ENCODE measurements at regions not wholly inside any gene's neighbourhood (a gene's known extent, or its start where the extent isn't known, plus 50 kb on each side); places are given as distances from the start of the nearest gene placed in this dataset.

GRCh38 chr1:79550402-79550801, 543.9 kb upstream of the ADGRL4 start:
- TF ChIP-seq, protein P1, sequence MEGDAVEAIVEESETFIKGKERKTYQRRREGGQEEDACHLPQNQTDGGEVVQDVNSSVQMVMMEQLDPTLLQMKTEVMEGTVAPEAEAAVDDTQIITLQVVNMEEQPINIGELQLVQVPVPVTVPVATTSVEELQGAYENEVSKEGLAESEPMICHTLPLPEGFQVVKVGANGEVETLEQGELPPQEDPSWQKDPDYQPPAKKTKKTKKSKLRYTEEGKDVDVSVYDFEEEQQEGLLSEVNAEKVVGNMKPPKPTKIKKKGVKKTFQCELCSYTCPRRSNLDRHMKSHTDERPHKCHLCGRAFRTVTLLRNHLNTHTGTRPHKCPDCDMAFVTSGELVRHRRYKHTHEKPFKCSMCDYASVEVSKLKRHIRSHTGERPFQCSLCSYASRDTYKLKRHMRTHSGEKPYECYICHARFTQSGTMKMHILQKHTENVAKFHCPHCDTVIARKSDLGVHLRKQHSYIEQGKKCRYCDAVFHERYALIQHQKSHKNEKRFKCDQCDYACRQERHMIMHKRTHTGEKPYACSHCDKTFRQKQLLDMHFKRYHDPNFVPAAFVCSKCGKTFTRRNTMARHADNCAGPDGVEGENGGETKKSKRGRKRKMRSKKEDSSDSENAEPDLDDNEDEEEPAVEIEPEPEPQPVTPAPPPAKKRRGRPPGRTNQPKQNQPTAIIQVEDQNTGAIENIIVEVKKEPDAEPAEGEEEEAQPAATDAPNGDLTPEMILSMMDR (IDR thresholded peaks at IDR 0.05) = no peak
- Histone ChIP-seq H3K27me3 (replicated peaks; ENCODE audit: insufficient read depth) (no peaks in the 10 kb centered on the region), H3K9me3 (no peaks in the 10 kb centered on the region), H3K4me3 (no peak overlapping the region), H3K36me3 (no peaks in the 10 kb centered on the region), H3K4me1 (ENCODE audit: control insufficient read depth in 1 of 2, low read depth in 2 of 2) (no peaks in the 10 kb centered on the region), H3K27ac (no peak overlapping the region)
- ATAC-seq (ENCODE audit: insufficient number of reproducible peaks, low FRiP score, low read depth) (no peak), DNase-seq (ENCODE audit: low spot score) (no peak)

DNA sequence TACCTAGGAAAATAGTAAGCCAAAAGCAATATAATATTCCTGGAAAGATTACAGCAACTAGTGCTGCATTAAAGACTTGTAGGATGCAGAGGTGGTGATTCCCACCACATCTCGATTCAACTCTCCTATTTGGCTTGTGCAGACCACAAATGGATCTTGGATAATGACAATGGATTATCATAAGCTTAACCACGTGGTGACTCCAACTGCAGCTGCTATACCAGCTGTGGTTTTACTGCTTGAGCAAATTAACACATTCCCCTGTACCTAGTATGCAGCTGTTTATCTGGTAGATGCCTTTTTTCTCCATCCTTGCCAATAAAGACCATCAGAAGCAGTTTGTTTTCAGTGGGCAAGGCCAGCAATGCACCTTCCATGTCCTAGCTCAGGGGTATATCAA, 542.7 kb upstream of the ADGRL4 start:
- H3K4me3 ChIP-seq = no peak overlapping the region
- no peak for ATAC-seq (ENCODE audit: insufficient number of reproducible peaks, low FRiP score, low read depth)
- no peaks in the 10 kb centered on the region for H3K9me3 ChIP-seq
- no peaks in the 10 kb centered on the region for H3K36me3 ChIP-seq
- H3K27ac ChIP-seq = no peak overlapping the region
- H3K27me3 ChIP-seq (replicated peaks; ENCODE audit: insufficient read depth) = no peaks in the 10 kb centered on the region
- TF ChIP-seq, protein P1 (IDR thresholded peaks at IDR 0.05) = no peak
- no peaks in the 10 kb centered on the region for H3K4me1 ChIP-seq (ENCODE audit: control insufficient read depth in 1 of 2, low read depth in 2 of 2)
- DNase-seq (ENCODE audit: low spot score) = no peak

DNA sequence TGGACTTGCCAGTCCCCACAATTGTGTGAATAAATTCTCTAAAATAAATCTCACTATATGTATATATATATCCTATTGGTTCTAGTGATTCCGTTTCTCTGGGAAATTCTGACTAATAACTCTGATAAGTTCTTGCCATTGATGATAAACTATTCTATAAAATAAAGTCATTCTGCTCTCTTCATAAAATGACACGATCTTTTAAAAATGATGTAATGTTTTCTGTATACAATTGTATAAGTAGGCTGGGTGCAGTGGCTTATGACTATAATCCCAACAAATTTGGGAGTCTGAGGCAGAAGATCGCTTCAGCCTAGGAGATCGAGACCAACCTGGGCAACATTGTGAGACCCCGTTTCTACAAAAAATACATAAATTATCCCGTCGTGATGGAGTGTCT, 541.0 kb upstream of the ADGRL4 start:
- DNase-seq (ENCODE audit: low spot score) (no peak), ATAC-seq (ENCODE audit: insufficient number of reproducible peaks, low FRiP score, low read depth) (no peak)
- no peak overlapping the region for H3K4me3 ChIP-seq
- no peaks in the 10 kb centered on the region for H3K27me3 ChIP-seq (replicated peaks; ENCODE audit: insufficient read depth)
- no peaks in the 10 kb centered on the region for H3K9me3 ChIP-seq
- TF ChIP-seq, protein P1 (IDR thresholded peaks at IDR 0.05) = no peak
- H3K36me3 ChIP-seq = no peaks in the 10 kb centered on the region
- H3K27ac ChIP-seq = no peak overlapping the region
- H3K4me1 ChIP-seq (ENCODE audit: control insufficient read depth in 1 of 2, low read depth in 2 of 2) = peaks cover 0 to 14% of the 10 kb centered on the region in 2 donors

DNA sequence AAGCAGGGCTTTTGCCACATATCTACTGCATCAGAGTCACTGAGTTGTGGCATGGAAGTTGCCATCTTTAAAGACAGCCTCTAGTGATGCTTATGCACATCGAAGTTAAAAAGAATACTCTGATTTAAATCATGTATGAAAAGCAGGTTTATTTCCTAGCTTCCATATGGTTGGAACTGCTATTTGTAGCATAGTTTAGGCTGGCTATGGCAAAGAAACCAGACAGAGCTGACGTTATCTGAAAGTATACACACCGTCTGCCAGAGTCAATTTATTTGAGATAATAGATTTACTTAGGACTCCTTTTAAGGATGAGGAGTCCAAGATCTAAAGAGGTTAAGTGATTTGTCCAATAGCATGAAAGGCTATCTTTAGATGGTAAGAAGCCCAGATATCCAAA, 536.9 kb upstream of the ADGRL4 start:
- no peaks in the 10 kb centered on the region for H3K9me3 ChIP-seq
- H3K27ac ChIP-seq = no peak overlapping the region
- ATAC-seq (ENCODE audit: insufficient number of reproducible peaks, low FRiP score, low read depth) = no peak

DNA sequence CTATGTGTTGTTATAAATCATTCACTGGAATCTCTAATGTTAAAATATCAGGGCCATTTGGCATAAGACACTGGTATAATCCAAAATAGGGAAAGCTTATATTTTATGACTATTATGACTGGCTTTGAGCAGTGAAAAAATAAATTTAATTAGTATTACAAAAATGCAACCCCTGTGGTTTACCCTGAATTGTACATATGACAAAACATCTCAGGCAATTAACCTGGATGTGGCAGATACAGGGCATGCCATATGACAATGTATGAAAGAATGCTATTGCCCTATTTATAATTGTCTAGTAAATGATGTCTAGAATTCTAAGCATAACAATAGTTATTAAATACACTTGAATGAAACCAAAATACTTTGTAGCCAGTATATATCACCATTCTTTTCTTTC, 532.5 kb upstream of the ADGRL4 start:
- TF ChIP-seq, protein P1 (IDR thresholded peaks at IDR 0.05) = no peak
- no peak overlapping the region for H3K4me3 ChIP-seq
- no peak for DNase-seq (ENCODE audit: low spot score)
- H3K9me3 ChIP-seq = no peaks in the 10 kb centered on the region
- H3K27me3 ChIP-seq (replicated peaks; ENCODE audit: insufficient read depth) = no peaks in the 10 kb centered on the region
- H3K27ac ChIP-seq = no peak overlapping the region
- peaks cover 0 to 18% of the 10 kb centered on the region in 2 donors for H3K4me1 ChIP-seq (ENCODE audit: control insufficient read depth in 1 of 2, low read depth in 2 of 2)
- no peaks in the 10 kb centered on the region for H3K36me3 ChIP-seq
- ATAC-seq (ENCODE audit: insufficient number of reproducible peaks, low FRiP score, low read depth) = no peak

More for the DNA sequence above, 536.9 kb upstream of the ADGRL4 start:
- Histone ChIP-seq H3K4me1 (ENCODE audit: control insufficient read depth in 1 of 2, low read depth in 2 of 2) (peaks cover 0 to 18% of the 10 kb centered on the region in 2 donors), H3K27me3 (replicated peaks; ENCODE audit: insufficient read depth) (no peaks in the 10 kb centered on the region), H3K4me3 (no peak overlapping the region), H3K36me3 (no peaks in the 10 kb centered on the region)
- TF ChIP-seq, protein P1 (IDR thresholded peaks at IDR 0.05) = no peak
- DNase-seq (ENCODE audit: low spot score) = no peak
